Astrocyte (in vitro differentiated cells and primary cell): ENCODE measurements at regions not wholly inside any gene's neighbourhood (a gene's known extent, or its start where the extent isn't known, plus 50 kb on each side); places are given as distances from the start of the nearest gene placed in this dataset.

Experiments
- DNase-seq: peaks from one replicate; pipeline ENCODE4 v3.0.0-alpha.2; 2010; ENCODE audit warnings: low read depth
- FAIRE-seq: peaks from 2 replicates; lab custom pipeline; 2011; peaks lifted over from hg19 to GRCh38; lab: Jason Lieb, UNC
- H2AFZ ChIP-seq: 2 replicates; pipeline ENCODE4 v1.6.0; 2012; ENCODE audit warnings: low read depth, low read length, inconsistent platforms
- H3K27ac ChIP-seq: 2 replicates; pipeline ENCODE4 v1.5.1; 2011; ENCODE audit warnings: low read depth, low read length, inconsistent platforms
- H3K27me3 ChIP-seq: 2 replicates; pipeline ENCODE4 v1.6.0; 2011; ENCODE audit warnings: low read length, inconsistent platforms; ENCODE audit not compliant: insufficient read depth
- H3K36me3 ChIP-seq: 2 replicates; pipeline ENCODE4 v1.5.1; 2011; ENCODE audit warnings: low read length, inconsistent platforms; ENCODE audit not compliant: insufficient read depth
- H3K4me1 ChIP-seq: 2 replicates; pipeline ENCODE4 v1.5.1; 2011; ENCODE audit warnings: low read length, inconsistent platforms; ENCODE audit not compliant: insufficient read depth
- H3K4me2 ChIP-seq: 2 replicates; pipeline ENCODE4 v1.6.0; 2012; ENCODE audit warnings: low read length, inconsistent platforms
- H3K4me3 ChIP-seq: 2 replicates; pipeline ENCODE4 v1.5.1; 2011; ENCODE audit warnings: low read depth, mild to moderate bottlenecking, low read length, inconsistent platforms; ENCODE audit not compliant: insufficient read depth
- H3K79me2 ChIP-seq: 2 replicates; pipeline ENCODE4 v1.6.0; 2012; ENCODE audit warnings: mild to moderate bottlenecking, low read length, inconsistent platforms; ENCODE audit not compliant: insufficient read depth
- H3K9ac ChIP-seq: 2 replicates; pipeline ENCODE4 v1.6.0; 2012; ENCODE audit warnings: mild to moderate bottlenecking, low read length, inconsistent platforms
- H3K9me3 ChIP-seq: 2 replicates; pipeline ENCODE4 v1.5.1; 2012; ENCODE audit warnings: low read depth, mild to moderate bottlenecking, low read length, inconsistent platforms; ENCODE audit not compliant: insufficient read depth
- H4K20me1 ChIP-seq: 2 replicates; pipeline ENCODE4 v1.6.0; 2012; ENCODE audit warnings: low read length, inconsistent platforms; ENCODE audit not compliant: insufficient read depth
- H3K27ac Mint-ChIP-seq: one replicate; pipeline ENCODE4 v1.8.0; 2021; ENCODE audit warnings: mild to moderate bottlenecking, mixed read lengths; ENCODE audit not compliant: unreplicated experiment
- H3K27me3 Mint-ChIP-seq: one replicate; pipeline ENCODE4 v1.8.0; 2021; ENCODE audit warnings: low read depth, mixed read lengths; ENCODE audit not compliant: unreplicated experiment
- H3K36me3 Mint-ChIP-seq: one replicate; pipeline ENCODE4 v1.8.0; 2021; ENCODE audit warnings: low read depth, mixed read lengths; ENCODE audit not compliant: unreplicated experiment
- H3K4me1 Mint-ChIP-seq: one replicate; pipeline ENCODE4 v1.8.0; 2021; ENCODE audit warnings: low read depth, mixed read lengths; ENCODE audit not compliant: unreplicated experiment
- H3K4me3 Mint-ChIP-seq: one replicate; pipeline ENCODE4 v1.8.0; 2021; ENCODE audit warnings: mild to moderate bottlenecking, moderate library complexity, mixed read lengths; ENCODE audit not compliant: unreplicated experiment
- H3K9me3 Mint-ChIP-seq: one replicate; pipeline ENCODE4 v1.8.0; 2021; ENCODE audit warnings: mild to moderate bottlenecking, mixed read lengths; ENCODE audit not compliant: unreplicated experiment
- EZH2 ChIP-seq: IDR thresholded peaks from 2 replicates; pipeline ENCODE4 v1.6.1; 2012; ENCODE audit warnings: mild to moderate bottlenecking, low read length, inconsistent platforms; ENCODE audit not compliant: insufficient read depth
- TF ChIP-seq, protein P1 (sequence below): IDR thresholded peaks from 2 replicates; pipeline ENCODE4 v1.5.1; 2011; ENCODE audit warnings: low read depth, mild to moderate bottlenecking, inconsistent platforms, low read length, moderate library complexity; ENCODE audit not compliant: insufficient read depth

DNA sequence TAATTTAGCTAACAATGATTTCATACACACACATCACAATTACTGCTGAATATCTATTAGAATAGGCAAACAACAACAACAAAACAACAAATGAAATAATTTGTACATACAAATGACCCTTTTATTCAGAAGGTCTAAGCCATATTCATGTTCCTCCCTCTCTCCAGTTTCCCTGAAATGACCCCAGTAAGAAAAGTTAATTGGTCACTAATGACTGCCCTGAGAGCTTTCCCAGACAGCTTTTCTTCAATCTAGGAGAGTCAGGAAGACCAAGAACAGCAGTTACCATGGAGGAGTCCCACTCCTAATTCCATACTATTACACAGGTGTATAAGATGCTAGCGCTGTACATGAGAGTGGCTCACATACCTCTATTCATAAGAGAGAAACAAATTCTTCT is 121.2 kb upstream of the GRIP1 start:
- Histone ChIP-seq H3K9me3 (no peaks in the 10 kb centered on the region), H3K79me2 (no peaks in the 10 kb centered on the region), H4K20me1 (no peaks in the 10 kb centered on the region), H3K4me3 (no peak overlapping the region), H3K27ac (no peak overlapping the region), H3K27me3 (peaks cover 9% of the 10 kb centered on the region), H3K4me1 (no peaks in the 10 kb centered on the region), H3K4me2 (no peak overlapping the region), H3K9ac (no peak overlapping the region), H3K36me3 (no peaks in the 10 kb centered on the region), H2AFZ (no peak overlapping the region)
- H3K27ac Mint-ChIP-seq: no peak overlapping the region
- H3K4me3 Mint-ChIP-seq: no peak overlapping the region
- TF ChIP-seq, protein P1, sequence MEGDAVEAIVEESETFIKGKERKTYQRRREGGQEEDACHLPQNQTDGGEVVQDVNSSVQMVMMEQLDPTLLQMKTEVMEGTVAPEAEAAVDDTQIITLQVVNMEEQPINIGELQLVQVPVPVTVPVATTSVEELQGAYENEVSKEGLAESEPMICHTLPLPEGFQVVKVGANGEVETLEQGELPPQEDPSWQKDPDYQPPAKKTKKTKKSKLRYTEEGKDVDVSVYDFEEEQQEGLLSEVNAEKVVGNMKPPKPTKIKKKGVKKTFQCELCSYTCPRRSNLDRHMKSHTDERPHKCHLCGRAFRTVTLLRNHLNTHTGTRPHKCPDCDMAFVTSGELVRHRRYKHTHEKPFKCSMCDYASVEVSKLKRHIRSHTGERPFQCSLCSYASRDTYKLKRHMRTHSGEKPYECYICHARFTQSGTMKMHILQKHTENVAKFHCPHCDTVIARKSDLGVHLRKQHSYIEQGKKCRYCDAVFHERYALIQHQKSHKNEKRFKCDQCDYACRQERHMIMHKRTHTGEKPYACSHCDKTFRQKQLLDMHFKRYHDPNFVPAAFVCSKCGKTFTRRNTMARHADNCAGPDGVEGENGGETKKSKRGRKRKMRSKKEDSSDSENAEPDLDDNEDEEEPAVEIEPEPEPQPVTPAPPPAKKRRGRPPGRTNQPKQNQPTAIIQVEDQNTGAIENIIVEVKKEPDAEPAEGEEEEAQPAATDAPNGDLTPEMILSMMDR: no peak
- TF ChIP-seq EZH2: no peak
- DNase-seq (no peak), FAIRE-seq (no peak)
- H3K9me3 Mint-ChIP-seq: no peaks in the 10 kb centered on the region
- H3K27me3 Mint-ChIP-seq: no peaks in the 10 kb centered on the region
- peaks cover 4% of the 10 kb centered on the region for H3K4me1 Mint-ChIP-seq
- no peaks in the 10 kb centered on the region for H3K36me3 Mint-ChIP-seq

DNA sequence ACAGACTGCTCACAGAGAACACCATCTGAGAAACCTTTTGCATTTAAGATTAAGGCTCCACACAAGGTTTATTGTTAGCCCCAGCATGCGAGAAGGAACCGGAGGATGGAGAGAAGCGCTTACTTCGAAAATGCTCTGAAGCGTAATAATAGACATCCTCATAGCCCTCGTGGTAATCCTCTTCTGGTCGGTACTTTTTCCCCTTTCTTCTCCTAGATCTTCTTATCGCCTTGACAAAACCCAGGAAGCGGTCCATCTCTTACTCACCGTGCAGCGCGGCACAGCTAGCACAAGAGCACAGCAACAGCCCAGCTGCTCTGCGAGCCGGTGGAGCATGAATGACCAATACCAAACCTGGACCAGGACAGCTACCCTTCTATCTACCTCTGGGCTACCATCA is 125.1 kb upstream of the GRIP1 start:
- H3K9ac ChIP-seq: no peak overlapping the region
- TF ChIP-seq, protein P1: no peak
- TF ChIP-seq EZH2: no peak
- DNase-seq: peak; percentile 10
- peaks cover 1% of the 10 kb centered on the region for H3K36me3 Mint-ChIP-seq
- no peak for FAIRE-seq
- no peaks in the 10 kb centered on the region for H3K9me3 ChIP-seq
- H3K27ac ChIP-seq: no peak overlapping the region
- no peaks in the 10 kb centered on the region for H3K36me3 ChIP-seq
- H3K27me3 ChIP-seq: peaks cover 9% of the 10 kb centered on the region
- H3K27me3 Mint-ChIP-seq: no peaks in the 10 kb centered on the region
- no peak overlapping the region for H2AFZ ChIP-seq
- peak overlapping the region; percentile 52 for H3K4me3 Mint-ChIP-seq
- H3K79me2 ChIP-seq: no peaks in the 10 kb centered on the region
- H3K9me3 Mint-ChIP-seq: peaks cover 2% of the 10 kb centered on the region
- peak overlapping the region; percentile 21 for H3K27ac Mint-ChIP-seq
- peak overlapping the region; percentile 65 for H3K4me2 ChIP-seq
- peaks cover 4% of the 10 kb centered on the region for H3K4me1 Mint-ChIP-seq
- no peaks in the 10 kb centered on the region for H4K20me1 ChIP-seq
- no peaks in the 10 kb centered on the region for H3K4me1 ChIP-seq
- no peak overlapping the region for H3K4me3 ChIP-seq

DNA sequence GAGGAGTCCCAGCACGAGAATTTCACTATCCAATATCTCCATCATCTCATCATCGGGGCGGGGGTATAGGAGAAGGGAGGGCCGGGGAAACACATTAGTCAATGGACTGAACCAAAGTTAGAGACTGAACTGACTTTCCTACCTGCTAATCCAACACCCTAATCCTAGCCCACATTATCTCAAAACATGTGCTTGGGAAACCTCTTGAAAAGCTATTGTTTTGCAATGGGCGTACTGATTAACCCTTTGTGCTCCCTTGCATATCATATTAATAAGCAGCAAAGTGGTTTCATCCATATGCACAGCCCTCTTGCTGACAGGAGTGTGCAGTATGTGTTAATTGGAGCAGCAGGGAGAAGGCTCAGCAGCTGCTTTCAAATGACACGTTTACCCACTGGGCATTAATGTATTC is 125.7 kb upstream of the GRIP1 start:
- H3K27me3 ChIP-seq: peaks cover 9% of the 10 kb centered on the region
- no peak overlapping the region for H3K4me3 ChIP-seq
- H3K9me3 ChIP-seq: no peaks in the 10 kb centered on the region
- FAIRE-seq (no peak), DNase-seq (no peak)
- no peaks in the 10 kb centered on the region for H3K79me2 ChIP-seq
- H3K27ac ChIP-seq: no peak overlapping the region
- no peak overlapping the region for H3K27ac Mint-ChIP-seq
- H3K4me2 ChIP-seq: peak overlapping the region; percentile 65
- no peaks in the 10 kb centered on the region for H3K4me1 ChIP-seq
- no peak for TF ChIP-seq EZH2
- TF ChIP-seq, protein P1: no peak
- H3K27me3 Mint-ChIP-seq: no peaks in the 10 kb centered on the region
- H3K36me3 Mint-ChIP-seq: peaks cover 1% of the 10 kb centered on the region
- no peak overlapping the region for H2AFZ ChIP-seq
- no peaks in the 10 kb centered on the region for H3K36me3 ChIP-seq
- no peaks in the 10 kb centered on the region for H4K20me1 ChIP-seq
- H3K9ac ChIP-seq: no peak overlapping the region
- H3K4me1 Mint-ChIP-seq: peaks cover 4% of the 10 kb centered on the region
- H3K4me3 Mint-ChIP-seq: no peak overlapping the region
- peaks cover 2% of the 10 kb centered on the region for H3K9me3 Mint-ChIP-seq
